ENCODE measurements at regions not wholly inside any gene's neighbourhood (a gene's known extent, or its start where the extent isn't known, plus 50 kb on each side); places are given as distances from the start of the nearest gene placed in this dataset.

DNA sequence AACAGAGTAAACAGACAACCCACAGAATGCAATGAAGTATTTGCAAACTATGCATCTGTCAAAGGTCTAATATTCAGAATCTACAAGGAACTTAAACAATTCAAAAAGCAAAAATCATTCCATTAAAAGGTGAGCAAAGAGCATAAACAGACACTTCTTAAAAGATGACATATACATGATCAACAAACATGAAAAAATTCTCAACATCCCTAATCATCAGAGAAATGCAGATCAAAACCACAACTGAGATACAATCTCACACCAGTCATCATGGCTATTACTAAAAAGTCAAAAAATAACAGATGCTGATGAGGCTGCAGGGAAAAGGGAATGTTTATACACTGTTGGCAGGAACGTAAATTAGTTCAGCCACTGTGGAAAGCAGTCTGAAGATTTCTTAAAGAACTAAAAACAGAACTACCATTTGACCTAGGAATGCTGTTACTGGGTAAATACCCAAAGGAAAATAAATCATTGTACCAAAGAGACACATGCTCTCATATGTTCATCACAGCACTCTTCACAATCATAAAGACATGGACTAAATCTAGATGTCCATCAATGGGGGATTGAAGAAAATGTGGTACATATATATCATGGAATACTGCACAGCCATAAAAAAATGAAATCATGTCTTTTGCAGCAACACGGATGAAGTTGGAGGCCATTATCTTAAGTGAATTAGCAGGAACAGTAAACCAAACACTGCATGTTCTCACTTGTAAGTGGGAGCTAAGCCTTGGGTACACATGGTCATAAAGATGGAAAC is 393.3 kb upstream of the CBLB start:
- DNase-seq (ENCODE audit: low read depth in 2 of 2) = no peak

DNA sequence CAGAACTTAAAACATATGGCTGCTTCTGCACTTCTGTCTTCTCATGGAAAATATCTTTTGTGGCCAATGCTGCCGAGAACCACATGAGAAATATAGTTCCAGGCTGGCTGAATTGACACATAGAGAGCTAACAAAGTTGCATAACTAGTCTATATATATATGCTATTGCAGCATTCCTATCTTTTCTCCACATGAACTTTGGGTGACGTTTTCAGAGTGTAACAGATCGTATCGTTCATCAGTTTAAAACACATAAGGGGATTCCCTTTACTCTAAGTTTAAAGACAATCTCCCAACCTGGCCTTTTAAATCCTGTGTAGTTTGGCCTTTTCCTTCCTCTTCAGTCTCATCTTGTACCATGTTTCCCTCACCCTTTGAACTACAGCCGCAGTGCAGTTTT is 394.2 kb upstream of the CBLB start:
- no peak for DNase-seq (ENCODE audit: low read depth in 2 of 2)

DNA sequence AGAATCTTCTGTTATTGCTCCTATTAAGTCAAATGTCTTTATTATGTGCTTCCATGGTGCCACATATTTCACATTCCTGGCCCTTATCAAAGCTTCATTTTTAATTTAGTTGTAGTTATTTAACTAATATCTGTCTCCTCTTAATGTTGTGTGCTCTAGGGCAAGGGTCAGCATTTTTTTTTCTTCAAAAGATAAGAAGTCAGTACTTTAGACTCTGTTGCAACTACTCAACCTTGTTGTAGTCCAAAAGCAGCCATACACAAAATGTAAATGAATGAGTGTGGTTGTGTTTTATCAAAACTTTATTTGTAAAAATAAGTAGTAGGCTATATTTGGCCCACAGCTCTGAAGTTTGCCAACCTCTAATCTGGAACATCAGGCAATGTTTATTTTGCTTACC is 394.7 kb upstream of the CBLB start:
- DNase-seq (ENCODE audit: low read depth in 2 of 2) = no peak

DNA sequence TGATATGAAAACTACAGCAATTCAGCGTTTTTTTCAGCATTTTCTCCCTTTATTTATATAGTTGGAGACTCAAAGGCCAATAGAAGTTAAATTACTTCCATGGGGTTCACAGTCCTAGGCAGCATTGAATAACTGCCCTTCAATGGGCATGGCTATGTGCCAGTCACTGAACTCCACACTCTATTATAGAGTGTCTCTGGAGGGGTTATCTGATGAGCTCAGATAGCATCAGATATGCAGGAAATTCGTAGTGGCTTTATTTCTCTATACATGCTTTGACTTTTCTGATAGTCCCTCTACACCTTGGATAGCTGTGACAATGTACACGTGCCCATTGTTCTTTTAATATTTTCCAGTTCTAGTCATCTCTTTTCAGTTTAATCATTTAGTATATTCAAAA is 396.9 kb upstream of the CBLB start:
- no peak for DNase-seq (ENCODE audit: low read depth in 2 of 2)

DNA sequence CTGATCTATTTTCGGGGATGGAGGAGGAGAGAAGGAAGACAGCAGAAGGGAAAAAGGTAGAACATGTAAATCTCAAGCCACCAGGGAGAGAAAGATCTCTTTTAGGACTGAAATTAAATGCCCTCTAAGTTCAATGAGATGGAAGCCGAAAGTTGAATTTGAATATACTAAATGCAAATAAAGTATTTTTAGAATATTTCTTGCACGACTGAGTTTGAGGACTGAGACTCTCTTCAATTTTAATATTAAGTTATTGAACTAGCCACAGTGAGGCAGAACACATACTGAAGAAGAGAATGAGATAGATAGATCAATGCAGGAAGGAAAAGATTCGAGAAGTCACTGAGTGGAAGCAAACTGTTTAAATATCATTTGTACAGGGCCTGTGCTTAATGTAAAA is 399.9 kb upstream of the CBLB start:
- no peak for DNase-seq (ENCODE audit: low read depth in 2 of 2)

DNA sequence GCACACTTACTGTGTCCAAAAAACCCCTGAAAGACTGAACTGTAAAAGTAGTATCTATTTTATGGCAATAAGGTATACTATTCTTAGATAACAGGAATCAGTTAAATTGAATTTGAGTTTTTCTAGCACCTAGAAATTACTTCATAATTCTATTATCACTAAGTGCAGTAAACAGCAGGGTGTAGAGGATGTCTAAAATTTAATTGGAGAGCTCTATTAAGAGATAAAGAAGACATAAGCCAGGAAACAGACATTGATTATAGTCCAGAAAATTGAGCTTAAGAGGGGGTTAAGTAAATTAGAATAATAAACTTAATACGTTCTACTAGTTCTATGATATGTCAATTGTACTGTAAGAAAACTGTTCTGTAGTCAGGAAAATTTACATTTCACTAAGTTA is 403.5 kb upstream of the CBLB start:
- DNase-seq (ENCODE audit: low read depth in 2 of 2) = no peak

DNA sequence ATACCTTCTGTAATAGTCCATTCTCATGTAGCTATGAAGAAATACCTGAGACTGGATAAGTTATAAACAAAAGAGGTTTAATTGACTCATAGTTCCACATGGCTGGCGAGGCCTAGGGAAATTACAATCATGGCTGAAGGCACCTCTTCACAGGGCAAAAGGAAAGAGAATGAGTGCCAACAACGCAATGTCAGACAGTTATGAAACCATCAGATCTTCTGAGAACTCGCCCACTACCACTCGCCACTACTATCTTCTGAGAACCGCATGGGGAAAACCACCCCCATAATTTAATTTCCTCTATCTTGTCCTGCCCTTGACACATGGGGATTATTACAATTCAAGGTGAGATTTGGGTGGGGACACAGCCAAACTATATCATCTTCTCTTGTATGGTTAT is 406.8 kb upstream of the CBLB start:
- DNase-seq (ENCODE audit: low read depth in 2 of 2) = no peak

DNA sequence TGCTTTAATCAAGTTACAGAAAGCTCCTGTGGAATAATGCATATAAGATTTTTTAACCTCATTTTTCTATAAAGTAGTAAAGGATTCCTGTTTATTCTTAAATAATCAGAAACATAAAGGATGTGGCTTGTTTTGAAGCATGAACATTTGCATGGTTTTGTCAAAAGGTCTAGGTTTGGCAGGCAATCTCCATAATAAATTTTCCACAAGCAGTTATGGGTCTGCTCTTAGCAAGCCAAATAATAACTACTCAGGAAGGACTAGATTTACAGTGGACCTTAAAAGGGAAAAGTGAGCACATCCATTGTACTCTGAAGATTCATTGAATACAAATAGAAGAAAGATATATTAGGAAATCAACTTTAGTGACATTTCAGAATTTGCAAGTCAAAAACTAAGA is 407.3 kb upstream of the CBLB start:
- no peak for DNase-seq (ENCODE audit: low read depth in 2 of 2)

DNA sequence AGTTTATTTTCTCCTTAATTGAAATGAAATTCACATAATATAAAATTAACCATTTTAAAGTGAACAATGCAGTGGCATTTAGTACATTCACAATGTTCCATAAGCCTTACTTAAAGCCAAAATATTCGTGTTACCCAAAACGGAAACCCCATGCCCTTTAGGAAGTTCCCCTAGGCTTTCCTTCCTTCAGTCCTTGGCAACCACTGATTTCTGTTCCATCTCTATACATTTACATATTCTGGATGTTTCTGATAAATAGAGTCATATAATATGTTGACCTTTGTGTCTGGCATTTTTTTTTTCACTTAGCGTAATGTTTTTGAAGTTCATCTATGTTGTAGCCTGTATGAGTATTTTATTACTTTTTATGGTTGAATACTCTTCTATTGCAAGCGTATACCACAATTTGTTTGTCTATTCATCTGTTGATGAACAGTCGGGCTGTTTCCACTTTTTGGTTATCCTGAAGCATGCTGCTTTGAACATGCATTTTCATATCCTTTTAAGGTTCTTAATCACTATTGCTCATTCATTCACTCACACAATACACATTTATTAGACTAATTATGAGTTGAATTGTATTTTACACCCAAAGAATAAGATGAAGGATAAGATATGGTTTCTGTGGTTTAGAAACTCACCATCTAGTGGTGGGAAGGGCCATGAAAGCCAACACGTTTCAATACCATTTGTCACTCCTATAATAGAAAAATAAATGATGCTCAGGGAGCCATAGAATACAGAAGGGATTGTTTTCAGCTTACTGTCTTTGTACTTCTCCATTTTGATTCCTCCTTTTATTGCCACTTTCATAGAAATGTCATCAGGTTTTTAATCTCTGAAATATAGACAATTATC is 408.2 kb upstream of the CBLB start:
- no peak for DNase-seq (ENCODE audit: low read depth in 2 of 2)

DNA sequence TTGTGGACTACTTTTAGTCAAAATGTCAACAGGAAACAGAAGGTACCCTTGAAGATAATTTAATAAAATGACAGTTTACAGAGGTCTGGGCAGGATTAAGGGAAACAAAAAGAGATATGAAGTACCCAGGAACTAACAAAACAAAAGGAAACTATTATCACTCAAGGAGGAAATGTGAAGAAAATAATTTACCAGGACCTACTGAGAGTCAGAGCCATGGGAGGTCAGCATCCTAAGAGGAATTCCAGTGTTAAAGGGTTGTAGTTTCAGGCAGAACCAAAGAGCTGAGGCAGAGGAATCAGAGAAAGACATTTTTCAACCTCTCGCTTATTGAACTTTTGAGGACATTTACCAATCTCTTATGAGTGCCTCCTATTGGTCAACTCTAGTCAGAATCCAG is 408.9 kb upstream of the CBLB start:
- DNase-seq (ENCODE audit: low read depth in 2 of 2) = no peak

DNA sequence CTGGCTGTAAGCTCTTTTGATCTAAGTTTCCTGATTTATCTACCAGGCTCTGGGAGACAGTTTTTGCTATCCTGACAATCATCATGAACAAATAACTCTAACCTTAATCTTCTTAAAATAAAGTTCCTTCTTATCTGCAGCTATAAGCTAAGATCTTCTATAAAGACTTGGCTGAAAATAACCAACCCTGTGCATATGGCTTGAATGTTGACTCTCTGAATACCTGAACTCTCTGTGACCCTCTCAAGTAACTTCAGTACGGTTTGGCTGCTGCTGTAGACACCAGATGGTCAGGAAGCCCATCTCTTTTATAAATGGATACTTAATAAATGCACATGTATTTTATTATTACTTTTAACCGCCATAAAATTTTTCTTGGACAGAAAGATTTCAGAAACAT is 412.4 kb upstream of the CBLB start:
- no peak for DNase-seq (ENCODE audit: low read depth in 2 of 2)

DNA sequence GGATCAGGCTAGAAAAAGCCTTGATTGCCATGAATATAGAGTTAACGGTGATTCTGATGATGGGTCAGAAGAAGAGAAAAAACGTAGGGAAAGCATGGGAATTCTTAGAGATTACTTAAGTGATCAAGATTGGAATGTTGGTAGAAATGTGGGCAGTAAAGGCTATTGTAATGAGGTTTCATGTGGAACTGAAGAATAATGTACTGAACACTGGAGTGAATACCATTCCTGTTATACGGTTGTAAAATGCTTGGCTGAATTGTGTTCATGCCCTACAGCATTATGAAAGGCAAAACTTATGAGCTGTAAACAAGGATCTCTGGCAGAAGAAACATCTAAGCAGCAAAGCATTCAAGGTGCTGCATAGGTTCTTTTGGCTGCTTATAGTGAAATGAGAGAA is 414.1 kb upstream of the CBLB start:
- DNase-seq (ENCODE audit: low read depth in 2 of 2) = no peak

DNA sequence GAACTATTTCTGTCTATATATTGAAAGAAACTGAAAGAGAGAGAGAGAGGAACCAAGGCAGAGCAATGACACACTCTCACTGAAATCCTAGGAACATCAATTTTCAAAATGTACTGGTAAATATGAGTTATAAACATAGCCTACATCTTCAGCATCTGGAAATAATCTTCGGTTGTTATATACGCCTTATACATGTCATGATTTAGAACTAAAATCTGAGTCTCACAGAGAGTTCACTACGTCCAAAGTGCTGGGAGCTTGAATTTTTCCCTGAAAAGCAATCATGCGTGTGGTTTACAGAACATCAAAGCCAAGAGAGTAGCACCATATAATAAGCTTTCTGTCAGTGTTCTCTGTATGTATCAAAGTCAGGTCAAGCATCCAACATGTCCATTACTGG is 420.0 kb upstream of the CBLB start:
- DNase-seq (ENCODE audit: low read depth in 2 of 2) = no peak

DNA sequence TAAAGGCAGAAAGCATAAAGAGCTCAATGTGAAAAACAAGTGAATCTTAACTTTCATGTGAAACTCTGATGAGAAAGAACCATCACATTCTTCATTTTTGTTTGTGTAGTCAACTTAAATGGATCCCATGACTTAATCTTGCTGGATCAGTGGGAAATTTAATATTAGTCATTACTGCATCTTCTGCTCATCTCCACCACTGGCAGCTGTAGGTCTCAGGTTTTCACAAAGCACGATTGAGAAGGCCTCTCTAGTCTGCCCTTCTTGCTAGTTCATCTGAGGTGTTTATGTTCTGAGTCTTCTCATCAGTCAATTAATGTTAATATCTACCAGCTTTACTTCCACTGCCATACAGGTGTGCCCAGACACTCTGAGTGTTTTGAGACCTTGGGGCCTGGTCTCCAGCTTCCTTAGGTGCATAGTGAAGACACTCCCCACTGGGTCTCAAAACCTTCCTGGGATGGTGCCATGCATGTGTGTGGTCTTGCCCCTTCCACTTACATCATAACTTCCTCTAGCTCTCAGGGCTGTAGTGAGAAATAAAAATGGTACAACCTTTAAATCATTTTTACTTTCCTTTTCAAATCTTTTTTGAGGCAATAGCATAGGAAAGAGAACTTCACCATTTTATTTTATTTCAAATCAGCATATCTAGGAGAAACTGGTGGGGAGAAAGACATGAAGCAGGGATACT is 421.6 kb upstream of the CBLB start:
- no peak for DNase-seq (ENCODE audit: low read depth in 2 of 2)

DNA sequence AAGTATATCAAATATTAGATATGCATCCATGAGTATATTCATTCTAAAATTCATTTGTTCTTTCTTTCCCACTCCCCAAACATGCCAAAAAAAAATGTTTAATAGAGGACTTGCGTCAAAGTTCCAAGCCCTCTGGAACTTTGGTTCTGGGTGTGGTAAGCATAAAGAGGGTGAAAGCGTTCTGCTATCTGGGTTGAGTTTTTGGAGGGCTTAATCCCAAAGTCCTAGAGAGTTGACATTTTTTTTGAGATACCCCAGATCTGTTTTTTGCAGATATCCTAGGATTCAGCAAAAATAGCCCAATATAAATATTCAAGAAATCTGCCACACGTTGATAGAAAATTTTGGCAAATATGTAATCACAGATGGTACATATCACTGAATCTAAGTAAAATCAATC is 424.3 kb upstream of the CBLB start:
- no peak for DNase-seq (ENCODE audit: low read depth in 2 of 2)

DNA sequence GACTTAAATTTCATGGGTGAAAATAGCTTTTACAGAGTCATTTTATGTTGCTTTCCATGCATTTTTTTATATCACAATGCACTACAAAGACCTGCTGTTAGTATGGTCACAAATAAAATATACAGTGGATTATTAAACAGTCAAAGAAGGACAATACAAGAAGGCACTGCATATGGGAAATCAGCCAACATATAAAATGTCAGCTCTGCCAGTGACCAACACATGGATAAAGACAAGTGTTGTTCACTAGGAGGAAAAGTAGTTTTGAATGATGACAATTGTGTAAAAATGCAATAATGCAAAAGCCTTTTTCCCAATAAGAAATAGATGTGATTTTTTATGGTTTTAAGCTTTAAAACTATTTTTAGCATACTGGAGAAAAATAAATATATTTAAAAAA is 425.3 kb upstream of the CBLB start:
- DNase-seq (ENCODE audit: low read depth in 2 of 2) = no peak

DNA sequence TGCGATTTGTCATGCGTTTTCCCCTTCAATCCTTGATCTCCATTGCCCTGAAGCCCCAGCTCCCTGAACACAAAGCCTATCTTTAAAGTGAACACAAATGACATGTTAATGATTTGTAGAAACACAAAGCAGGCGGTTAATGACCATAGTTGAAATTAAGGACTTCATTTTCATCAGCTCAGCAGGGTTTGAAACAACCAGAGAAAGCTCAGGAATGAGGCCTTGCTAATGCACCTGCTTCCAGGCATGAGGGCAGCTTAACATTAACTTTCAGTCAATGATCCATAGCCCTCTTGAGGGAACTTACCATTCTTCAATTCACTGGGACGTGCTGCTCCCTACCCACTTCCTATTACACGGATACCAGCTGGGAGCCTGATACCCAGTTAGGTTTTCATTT is 427.2 kb upstream of the CBLB start:
- DNase-seq (ENCODE audit: low read depth in 2 of 2) = no peak

DNA sequence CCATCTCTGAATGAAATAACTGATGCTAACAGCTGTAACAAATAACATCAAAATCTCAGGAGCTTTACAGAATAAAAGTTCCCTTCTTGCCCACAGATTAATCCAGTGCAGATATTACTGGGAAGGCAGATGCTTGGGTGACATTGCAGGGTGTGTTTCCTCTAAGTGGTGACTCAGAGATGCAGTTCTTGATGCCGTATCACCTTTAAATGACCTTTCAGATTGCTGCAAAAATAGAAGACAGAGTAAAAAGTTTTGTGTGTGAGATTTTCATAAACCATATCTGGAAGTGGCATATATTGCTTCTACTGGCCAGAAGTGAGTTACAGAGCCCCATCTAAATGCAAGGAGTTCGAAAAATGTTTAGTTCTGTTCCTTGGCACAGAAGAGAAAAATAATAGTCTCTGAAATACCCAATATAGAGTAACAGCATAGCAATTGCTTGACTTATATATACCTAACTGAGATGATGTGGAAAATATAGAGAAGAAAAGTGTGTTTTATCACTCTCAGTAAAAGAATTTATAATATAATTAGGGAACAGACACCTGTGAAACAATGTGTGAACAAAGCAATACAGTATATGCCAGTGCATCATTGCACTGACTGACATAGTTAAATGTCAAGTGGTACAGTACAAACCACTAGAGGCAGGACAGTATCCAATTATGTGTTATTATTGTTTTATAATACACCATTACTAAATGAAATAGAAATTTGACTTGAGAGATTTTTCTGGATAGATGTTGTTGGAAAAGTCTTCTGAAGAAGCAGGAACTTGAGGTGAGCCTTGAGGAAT is 430.7 kb upstream of the CBLB start:
- DNase-seq (ENCODE audit: low read depth in 2 of 2) = peak in 1 of 2 donors; percentile 7

DNA sequence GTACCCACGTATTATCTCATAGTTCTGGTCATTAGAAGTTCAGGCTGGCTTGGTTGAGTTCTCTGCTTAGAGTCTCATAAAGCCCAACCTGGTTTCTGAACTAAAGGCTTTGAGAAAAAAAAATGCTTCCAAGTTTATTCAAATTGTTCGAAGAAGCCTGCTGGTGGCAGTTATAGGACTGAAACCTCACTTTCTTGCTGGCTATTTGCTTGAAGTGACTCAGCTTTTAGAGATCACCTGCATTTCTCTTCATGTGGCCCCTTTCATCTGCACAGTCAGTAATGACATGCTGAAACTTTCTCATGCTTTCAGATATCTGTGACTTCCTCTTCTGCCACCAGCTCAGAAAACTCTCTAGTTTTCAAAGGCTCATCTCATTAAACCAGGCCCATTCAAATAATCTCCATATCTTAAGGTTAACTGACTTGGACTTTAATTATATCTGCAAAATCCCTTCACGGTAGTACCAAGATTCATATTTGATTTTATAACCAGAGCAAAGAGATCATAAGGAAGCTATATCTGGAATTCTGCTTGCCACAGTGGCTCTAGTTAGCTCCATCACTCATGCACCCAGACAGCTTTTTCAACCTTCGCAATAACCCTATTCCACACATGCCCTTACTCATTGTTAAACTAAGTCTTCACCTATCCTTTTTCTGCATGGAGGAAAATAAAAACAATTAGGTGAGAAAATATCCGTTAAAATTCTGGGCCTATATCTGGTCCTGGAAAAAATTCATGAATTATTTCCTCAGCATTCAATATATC is 433.8 kb upstream of the CBLB start:
- no peak for DNase-seq (ENCODE audit: low read depth in 2 of 2)

DNA sequence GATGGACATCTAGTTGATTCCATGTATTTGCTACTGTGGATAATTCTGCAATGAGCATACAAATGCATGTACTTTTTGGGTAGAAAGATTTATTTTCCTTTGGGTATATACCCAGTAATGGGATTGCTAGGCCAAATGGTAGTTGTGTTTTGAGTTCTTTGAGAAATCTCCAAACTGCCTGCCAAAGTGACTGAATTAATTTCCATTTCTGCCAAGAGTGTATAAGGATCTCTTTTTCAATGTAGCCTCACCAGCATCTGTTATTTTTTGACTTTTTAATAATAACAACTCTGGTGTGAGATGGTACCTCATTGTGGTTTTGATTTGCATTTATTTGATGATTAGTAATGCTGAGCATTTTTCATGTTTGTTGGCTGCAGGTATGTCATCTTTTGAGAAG is 435.0 kb upstream of the CBLB start:
- no peak for DNase-seq (ENCODE audit: low read depth in 2 of 2)

DNA sequence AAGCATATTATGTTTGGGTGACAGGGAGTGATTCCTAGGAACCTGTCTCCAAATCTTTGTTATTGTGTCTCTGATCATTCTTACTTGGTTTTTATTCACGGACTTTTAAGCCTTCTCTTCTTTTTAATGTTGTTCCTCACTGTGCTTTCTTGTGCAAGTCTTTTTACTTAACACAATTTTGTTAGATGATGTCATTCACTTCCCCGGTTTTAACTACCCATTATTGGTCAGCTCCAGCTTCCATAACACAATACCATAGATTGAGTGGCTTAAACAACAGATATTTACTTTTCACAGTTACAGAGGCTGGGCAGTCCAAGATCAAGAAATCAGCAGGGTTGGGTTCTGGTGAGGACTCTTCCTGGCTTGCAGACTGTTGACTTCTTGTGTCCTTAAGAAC is 436.3 kb upstream of the CBLB start:
- no peak for DNase-seq (ENCODE audit: low read depth in 2 of 2)
